Immature natural killer cell (primary cell): ENCODE measurements at regions not wholly inside any gene's neighbourhood (a gene's known extent, or its start where the extent isn't known, plus 50 kb on each side); places are given as distances from the start of the nearest gene placed in this dataset.
"Not testable (repeated sequence)": the region's sequence is repeated elsewhere in the genome, so short reads cannot be mapped to it uniquely, and the experiment has no call there.

Source experiments
- DNase-seq, 3 donors: peaks; one replicate each; pipeline ENCODE4 v3.0.0; 2022; ENCODE audit warnings: mixed read lengths in 1 of 3
- H3K27ac Mint-ChIP-seq, 6 donors: one replicate each; pipeline ENCODE4 v1.8.0; 2020; ENCODE audit warnings: mixed read lengths in 6 of 6, mild to moderate bottlenecking in 5 of 6, inconsistent platforms in 4 of 6, moderate library complexity in 3 of 6
- H3K27me3 Mint-ChIP-seq, 3 donors: one replicate each; pipeline ENCODE4 v1.8.0; 2020 to 2021; ENCODE audit warnings: low read depth in 3 of 3, mild to moderate bottlenecking in 3 of 3, mixed read lengths in 3 of 3, moderate library complexity in 3 of 3, inconsistent platforms in 1 of 3
- H3K36me3 Mint-ChIP-seq, 3 donors: one replicate each; pipeline ENCODE4 v1.8.0; 2020; ENCODE audit warnings: mixed read lengths in 3 of 3, inconsistent platforms in 2 of 3, mild to moderate bottlenecking in 2 of 3
- H3K4me1 Mint-ChIP-seq, 2 donors: one replicate each; pipeline ENCODE4 v1.8.0; 2020; ENCODE audit warnings: inconsistent platforms in 2 of 2, mild to moderate bottlenecking in 2 of 2, mixed read lengths in 2 of 2, moderate library complexity in 1 of 2
- H3K4me3 Mint-ChIP-seq, 5 donors: one replicate each; pipeline ENCODE4 v1.8.0; 2020; ENCODE audit warnings: mild to moderate bottlenecking in 5 of 5, mixed read lengths in 5 of 5, inconsistent platforms in 3 of 5, moderate library complexity in 3 of 5
- H3K9me3 Mint-ChIP-seq, 6 donors: one replicate each; pipeline ENCODE4 v1.8.0; 2020; ENCODE audit warnings: mild to moderate bottlenecking in 6 of 6, mixed read lengths in 6 of 6, inconsistent platforms in 4 of 6, moderate library complexity in 3 of 6

DNA sequence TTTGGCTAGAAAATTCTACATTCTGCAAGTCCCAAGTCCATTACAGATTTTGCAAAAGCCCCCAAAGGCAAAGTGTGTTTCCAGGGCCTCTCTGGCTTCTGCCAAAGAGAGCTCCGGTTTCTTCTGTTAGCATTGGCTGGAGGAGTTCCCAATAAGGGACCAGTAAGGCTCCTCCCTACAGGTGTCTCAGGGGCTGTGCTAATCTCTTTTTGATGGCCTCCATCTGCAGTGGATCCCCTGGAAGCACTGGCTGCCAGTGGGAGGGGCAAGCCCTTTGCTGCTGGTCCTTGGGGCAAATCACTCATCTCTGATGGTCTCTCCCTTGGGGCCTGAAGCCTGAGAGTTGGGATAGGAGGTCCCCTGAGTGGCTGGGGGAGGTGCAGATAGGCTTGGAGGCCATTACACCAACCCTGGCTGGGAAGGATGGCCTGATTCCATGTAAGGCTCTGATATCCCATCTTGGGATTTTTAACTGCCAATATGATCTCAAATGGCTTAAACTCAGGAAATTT lies 89.1 kb upstream of the USP24 start:
- no peak overlapping the region for H3K4me3 Mint-ChIP-seq
- no peaks in the 10 kb centered on the region for H3K9me3 Mint-ChIP-seq
- no peak for DNase-seq
- no peaks in the 10 kb centered on the region for H3K36me3 Mint-ChIP-seq
- no peaks in the 10 kb centered on the region for H3K4me1 Mint-ChIP-seq
- peaks cover 2 to 6% (median 2%) of the 10 kb centered on the region in 3 donors for H3K27me3 Mint-ChIP-seq
- H3K27ac Mint-ChIP-seq, result no peak overlapping the region

DNA sequence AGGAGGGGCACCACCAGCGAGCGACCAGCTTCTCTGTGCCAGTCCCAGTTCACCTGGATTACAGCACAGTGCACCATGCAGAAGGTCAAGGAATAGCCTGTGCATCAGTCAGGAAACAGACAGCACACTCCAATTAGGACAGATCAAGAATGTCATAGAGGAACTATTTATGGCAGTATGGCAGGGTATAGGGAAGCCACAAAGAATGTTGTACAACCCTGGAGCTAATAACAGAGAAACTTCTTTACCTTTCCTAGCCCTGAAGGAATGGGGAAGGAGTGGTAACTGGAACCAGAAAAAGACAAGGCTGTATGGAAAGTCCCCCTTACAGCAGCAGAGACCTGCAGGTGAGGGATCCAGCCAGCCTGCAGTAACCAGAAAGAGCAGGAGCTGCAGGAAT lies 87.8 kb upstream of the USP24 start:
- Mint-ChIP-seq H3K9me3 (no peaks in the 10 kb centered on the region), H3K4me1 (no peaks in the 10 kb centered on the region), H3K27ac (no peak overlapping the region), H3K36me3 (no peaks in the 10 kb centered on the region), H3K27me3 (peaks cover 0 to 9% (median 2%) of the 10 kb centered on the region in 3 donors), H3K4me3 (no peak overlapping the region)
- no peak for DNase-seq

DNA sequence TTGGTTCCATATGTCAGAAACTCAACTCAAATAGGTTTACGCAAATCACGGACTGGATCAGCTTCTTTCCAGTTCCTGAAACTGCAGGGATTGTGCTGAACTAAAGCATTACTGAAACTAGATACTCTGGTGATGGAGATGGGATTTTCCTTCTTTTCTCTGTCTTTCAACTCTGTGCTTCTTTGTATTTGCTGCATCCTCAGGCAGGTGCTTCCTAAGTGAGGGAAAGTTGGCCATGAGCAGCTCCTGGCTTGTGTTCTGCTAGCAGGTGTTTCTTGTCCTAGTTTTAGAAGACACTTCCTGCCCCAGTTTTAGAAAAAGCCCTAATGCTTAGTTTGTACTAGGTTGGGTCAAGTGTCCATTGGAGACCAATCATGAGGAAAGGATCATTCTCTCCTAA lies 86.7 kb upstream of the USP24 start:
- Mint-ChIP-seq H3K4me1 (no peaks in the 10 kb centered on the region), H3K36me3 (no peaks in the 10 kb centered on the region), H3K4me3 (no peak overlapping the region), H3K9me3 (peaks cover 0 to 2% (median 0%) of the 10 kb centered on the region in 6 donors), H3K27me3 (peaks cover 0 to 9% (median 2%) of the 10 kb centered on the region in 3 donors), H3K27ac (no peak overlapping the region)
- DNase-seq, result no peak

DNA sequence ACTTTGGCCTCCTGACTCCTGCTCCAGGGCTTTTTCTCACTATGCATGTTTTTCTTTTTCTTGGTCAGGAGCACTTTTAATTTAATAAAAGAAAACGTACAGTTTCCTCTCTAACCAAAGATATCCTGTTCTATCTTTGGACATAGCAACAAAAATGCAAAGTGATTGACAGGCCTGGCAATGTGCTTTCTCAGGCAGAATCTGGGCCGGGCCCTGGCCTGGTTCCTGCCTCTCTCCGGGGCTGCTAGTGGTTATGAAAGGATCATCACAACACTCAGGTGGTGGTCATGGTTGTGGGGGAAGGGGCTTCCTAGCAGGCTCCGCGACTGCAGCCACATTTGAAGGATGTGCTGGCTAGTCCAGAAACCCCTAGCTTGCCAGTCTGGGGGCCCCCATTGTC lies 85.8 kb upstream of the USP24 start:
- Mint-ChIP-seq H3K36me3 (no peaks in the 10 kb centered on the region), H3K27me3 (peaks cover 2 to 15% (median 5%) of the 10 kb centered on the region in 3 donors), H3K27ac (no peak overlapping the region), H3K4me1 (no peaks in the 10 kb centered on the region), H3K9me3 (peaks cover 0 to 2% (median 0%) of the 10 kb centered on the region in 6 donors), H3K4me3 (no peak overlapping the region)
- DNase-seq, result no peak

DNA sequence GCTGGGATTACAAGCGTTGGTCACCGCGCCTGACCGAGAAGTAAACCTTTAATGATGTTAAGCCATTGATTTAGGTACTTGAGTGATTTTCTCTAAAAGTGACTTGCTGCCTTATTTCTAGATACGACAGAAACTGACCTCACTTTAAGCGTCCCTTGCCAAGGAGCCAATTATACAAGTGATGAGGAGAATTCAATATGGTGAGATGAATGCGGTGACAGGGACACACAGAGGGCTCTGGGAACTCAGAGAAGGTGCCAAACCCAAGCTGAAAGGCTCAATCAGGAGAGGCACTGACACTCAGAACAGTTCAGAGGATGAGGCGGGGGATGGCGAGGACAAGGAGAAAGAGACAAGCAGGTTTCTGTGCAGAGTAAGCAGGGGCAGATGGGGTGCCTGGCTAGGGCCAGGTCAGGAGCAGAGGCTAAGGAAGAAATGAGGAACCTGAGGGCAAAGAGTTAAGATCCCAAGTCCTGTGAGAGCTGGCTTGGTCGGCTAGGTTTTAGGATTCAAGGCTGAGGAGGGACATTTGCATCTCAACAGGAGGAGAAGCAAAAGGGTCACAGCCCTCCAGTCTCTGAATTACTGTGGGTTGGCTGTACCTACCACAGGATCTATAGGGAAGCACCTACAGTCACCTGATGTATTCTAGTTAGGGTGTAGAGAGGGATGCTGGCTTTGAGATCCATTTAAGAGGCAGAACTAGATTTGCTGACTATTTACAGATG lies 83.2 kb upstream of the USP24 start:
- H3K9me3 Mint-ChIP-seq, result peaks cover 0 to 6% (median 1%) of the 10 kb centered on the region in 6 donors
- H3K27ac Mint-ChIP-seq, result no peak overlapping the region
- no peak for DNase-seq
- peaks cover 0 to 11% (median 10%) of the 10 kb centered on the region in 3 donors for H3K27me3 Mint-ChIP-seq
- H3K36me3 Mint-ChIP-seq, result peaks cover 0 to 4% (median 0%) of the 10 kb centered on the region in 3 donors
- no peaks in the 10 kb centered on the region for H3K4me1 Mint-ChIP-seq
- no peak overlapping the region for H3K4me3 Mint-ChIP-seq

DNA sequence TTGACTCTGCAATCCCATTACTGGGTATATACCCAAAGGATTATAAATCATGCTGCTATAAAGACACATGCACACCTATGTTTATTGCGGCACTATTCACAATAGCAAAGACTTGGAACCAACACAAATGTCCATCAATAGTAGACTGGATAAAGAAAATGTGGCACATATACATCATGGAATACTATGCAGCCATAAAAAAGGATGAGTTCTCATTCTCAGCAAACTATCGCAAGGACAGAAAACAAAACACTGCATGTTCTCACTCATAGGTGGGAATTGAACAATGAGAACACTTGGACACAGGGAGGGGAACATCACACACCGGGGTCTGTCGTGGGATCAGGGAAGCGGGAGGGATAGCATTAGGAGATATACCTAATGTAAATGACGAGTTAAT lies 81.1 kb upstream of the USP24 start:
- not testable (repeated sequence) for H3K36me3 Mint-ChIP-seq, H3K9me3 Mint-ChIP-seq, DNase-seq, H3K4me3 Mint-ChIP-seq, H3K27ac Mint-ChIP-seq, H3K4me1 Mint-ChIP-seq
- H3K27me3 Mint-ChIP-seq, result peaks cover 0 to 11% (median 10%) of the 10 kb centered on the region in 3 donors

DNA sequence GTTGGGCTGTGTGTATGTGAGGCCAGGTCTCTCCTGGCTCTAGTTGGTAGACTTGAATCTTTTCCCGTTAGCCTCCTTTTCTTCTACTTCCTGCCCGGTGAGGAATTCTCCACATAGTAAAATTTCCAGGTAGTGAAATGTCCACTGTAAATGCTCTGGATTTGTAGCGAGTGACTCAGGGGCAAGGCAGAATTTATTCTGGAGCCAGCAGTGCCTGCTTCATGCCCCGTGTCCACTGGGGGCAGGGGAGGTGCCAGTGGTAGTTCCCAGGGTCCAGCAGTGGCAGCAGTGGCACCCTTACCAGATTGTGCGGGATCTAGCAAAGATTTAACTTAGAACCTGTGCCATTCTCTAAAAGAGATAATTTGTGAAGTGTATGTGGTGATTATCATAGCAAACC lies 74.5 kb upstream of the USP24 start:
- Mint-ChIP-seq H3K36me3 (peaks cover 0 to 4% (median 0%) of the 10 kb centered on the region in 3 donors), H3K27me3 (peaks cover 0 to 5% (median 2%) of the 10 kb centered on the region in 3 donors), H3K4me1 (no peaks in the 10 kb centered on the region), H3K9me3 (no peaks in the 10 kb centered on the region), H3K27ac (no peak overlapping the region), H3K4me3 (no peak overlapping the region)
- DNase-seq, result no peak

DNA sequence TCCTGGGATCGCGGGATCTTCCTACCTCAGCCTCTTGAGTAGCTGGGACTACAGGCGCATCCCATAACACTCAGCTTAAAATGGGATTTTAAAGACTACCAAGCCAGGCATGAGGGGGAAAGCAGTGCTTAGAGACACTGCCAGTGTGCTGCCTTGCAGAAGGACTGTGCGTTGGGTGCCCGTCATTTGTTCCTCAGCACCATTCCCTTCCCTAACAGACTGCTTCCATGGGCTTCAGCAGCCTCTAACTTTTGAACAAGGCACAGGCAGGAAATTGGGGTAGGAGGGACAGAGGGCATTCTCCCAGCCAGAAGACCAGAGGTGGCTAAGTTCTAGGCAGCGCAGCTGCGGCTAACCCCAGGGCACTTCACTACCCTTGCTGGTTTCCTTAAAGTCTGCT lies 73.9 kb upstream of the USP24 start:
- Mint-ChIP-seq H3K27me3 (peaks cover 0 to 2% (median 0%) of the 10 kb centered on the region in 3 donors), H3K9me3 (no peaks in the 10 kb centered on the region), H3K36me3 (peaks cover 0 to 4% (median 0%) of the 10 kb centered on the region in 3 donors), H3K27ac (no peak overlapping the region), H3K4me1 (no peaks in the 10 kb centered on the region), H3K4me3 (no peak overlapping the region)
- no peak for DNase-seq

DNA sequence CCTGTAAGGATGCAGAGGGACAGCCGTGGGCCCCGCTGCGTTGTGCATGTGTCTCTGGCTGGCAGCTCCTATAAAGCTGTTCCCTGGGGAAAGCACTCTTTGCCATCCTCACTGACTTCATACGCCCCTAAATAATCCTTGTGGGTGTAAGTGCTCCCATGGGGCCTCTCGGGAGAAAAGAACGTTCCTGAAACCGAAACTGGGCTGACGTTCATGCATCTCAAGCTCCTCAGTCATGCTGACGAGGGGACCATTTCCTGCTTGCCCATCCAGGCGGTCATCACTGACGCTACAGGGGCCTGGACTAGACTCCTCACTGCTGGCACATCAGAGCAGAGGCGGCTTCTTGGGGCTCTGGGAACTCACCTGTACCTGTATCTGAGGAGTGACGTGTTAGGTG lies 73.1 kb upstream of the USP24 start:
- H3K27ac Mint-ChIP-seq, result no peak overlapping the region
- peaks cover 0 to 2% (median 1%) of the 10 kb centered on the region in 3 donors for H3K27me3 Mint-ChIP-seq
- H3K4me1 Mint-ChIP-seq, result no peaks in the 10 kb centered on the region
- H3K4me3 Mint-ChIP-seq, result no peak overlapping the region
- H3K9me3 Mint-ChIP-seq, result no peaks in the 10 kb centered on the region
- no peaks in the 10 kb centered on the region for H3K36me3 Mint-ChIP-seq
- no peak for DNase-seq

DNA sequence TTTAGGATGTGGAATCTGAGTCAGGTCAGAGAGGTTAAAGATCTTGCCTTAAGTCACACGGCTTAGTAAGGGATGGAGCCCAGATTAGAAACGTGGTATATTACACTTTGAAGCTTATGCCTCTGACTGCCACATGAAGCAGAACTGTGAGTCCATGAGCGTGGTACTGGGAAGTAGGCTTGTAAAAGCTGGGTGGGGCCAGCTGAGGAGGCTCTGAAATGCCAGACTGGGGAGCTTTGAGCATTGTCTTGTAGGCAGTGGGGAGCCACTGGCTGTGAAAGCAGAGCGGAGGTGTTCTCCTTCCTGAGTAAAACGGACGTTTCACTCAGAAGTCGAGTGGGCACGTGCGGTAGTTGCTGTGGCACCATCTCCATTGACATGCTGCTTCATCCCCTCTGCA lies 72.6 kb upstream of the USP24 start:
- Mint-ChIP-seq H3K27me3 (peaks cover 0 to 4% (median 2%) of the 10 kb centered on the region in 3 donors), H3K4me3 (no peak overlapping the region), H3K9me3 (no peaks in the 10 kb centered on the region), H3K4me1 (no peaks in the 10 kb centered on the region), H3K27ac (no peak overlapping the region), H3K36me3 (no peaks in the 10 kb centered on the region)
- no peak for DNase-seq

DNA sequence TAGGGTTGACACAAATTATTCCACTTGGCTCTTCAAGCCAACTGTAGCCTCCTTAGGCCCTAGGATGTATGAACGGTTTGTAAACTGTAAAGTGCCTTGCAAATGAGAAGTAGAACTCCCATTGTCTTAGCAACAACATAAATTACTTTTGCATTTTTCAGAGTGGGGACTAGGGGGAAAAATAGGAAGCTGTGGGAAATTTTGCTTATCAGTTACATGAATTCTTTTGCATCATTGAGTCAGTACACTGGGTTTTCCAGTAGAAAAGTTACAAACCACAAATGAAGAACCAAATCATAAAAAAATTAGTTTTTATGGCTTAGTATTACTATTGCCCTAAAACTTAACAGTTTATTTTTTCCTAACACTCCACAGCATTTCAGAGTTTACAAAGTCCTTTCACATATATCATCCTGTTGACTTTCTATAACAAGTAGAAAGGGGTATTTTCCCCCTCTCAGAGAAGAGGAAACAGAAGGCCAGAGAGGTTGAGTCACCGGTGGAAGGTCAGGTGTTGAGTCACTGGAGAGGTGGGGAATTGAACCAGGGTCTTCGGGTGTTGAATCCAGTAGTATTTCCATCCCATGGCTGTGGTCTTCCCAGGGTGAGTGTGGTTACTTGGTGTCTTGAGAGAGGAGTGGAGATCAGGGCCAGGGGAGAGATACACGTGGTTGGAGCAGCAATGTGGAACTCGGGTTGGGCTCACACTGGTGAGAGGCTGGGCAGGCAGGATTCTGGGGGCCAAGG lies 71.9 kb upstream of the USP24 start:
- H3K4me1 Mint-ChIP-seq, result no peaks in the 10 kb centered on the region
- H3K27ac Mint-ChIP-seq, result no peak overlapping the region
- no peaks in the 10 kb centered on the region for H3K9me3 Mint-ChIP-seq
- DNase-seq, result no peak
- H3K36me3 Mint-ChIP-seq, result no peaks in the 10 kb centered on the region
- H3K4me3 Mint-ChIP-seq, result no peak overlapping the region
- H3K27me3 Mint-ChIP-seq, result peaks cover 0 to 4% (median 2%) of the 10 kb centered on the region in 3 donors

DNA sequence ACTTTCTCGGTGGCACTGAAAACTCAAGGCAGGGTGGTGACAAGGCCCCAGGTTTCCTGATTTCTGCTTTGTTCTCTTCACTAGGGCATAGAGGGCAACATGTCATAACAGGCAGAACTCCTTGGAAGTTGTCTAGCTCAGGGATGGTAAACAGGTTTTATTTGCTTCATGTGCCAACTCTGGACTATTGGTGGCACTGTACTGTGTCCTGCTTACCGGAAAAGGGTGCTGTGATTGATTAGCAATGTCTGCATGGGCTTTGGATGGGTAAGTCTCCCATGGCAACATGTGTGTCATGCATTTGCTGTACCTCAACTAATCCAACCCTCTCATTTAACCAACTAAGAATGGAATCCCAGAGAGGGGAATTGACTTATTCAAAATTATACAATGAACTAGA lies 70.7 kb upstream of the USP24 start:
- no peak overlapping the region for H3K4me3 Mint-ChIP-seq
- DNase-seq, result no peak
- H3K36me3 Mint-ChIP-seq, result no peaks in the 10 kb centered on the region
- peaks cover 0 to 4% (median under 1%) of the 10 kb centered on the region in 3 donors for H3K27me3 Mint-ChIP-seq
- H3K9me3 Mint-ChIP-seq, result no peaks in the 10 kb centered on the region
- no peak overlapping the region for H3K27ac Mint-ChIP-seq
- no peaks in the 10 kb centered on the region for H3K4me1 Mint-ChIP-seq

DNA sequence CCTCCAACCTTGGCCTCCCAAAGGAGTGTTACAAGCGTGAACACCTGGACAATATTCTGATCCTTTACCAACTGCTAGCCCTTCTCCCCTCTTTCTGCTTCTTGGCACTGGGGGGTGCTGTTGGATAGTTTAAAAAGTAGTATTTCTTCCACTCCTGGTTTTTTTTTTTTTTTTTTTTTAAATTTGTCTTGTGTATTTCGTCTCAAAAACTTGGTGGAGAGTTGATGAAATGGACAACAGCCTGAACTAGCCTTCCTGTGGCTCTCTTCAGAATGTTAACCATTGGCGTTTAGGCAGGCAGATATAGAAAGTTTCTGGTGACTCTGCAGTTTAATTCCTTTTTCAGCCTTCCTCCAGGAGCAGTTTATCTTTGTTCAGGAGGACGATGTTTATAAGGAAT lies 69.7 kb upstream of the USP24 start:
- Mint-ChIP-seq H3K9me3 (no peaks in the 10 kb centered on the region), H3K36me3 (no peaks in the 10 kb centered on the region), H3K27ac (no peak overlapping the region), H3K4me3 (no peak overlapping the region), H3K4me1 (no peaks in the 10 kb centered on the region), H3K27me3 (peaks cover 0 to 4% (median 0%) of the 10 kb centered on the region in 3 donors)
- DNase-seq, result no peak

DNA sequence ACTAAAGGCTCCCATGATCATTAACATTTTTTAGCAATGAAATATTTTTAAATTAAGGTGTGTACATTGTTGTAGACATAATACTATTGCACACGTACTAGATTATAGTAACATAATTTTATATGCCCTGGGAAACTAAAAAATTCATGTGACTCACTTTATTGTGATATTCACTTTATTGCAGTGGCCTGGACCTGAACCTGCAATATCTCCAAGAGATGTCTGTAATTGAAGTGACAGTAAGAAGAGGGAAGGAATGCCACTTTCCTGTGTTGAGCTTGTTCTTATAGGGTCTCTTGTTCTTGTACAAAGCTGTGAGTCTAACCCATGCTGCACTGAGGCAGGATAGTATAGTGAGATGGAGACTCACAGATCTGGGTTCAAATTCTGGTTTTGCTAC lies 66.9 kb upstream of the USP24 start:
- H3K4me1 Mint-ChIP-seq, result peaks cover 7% of the 10 kb centered on the region in 2 donors
- peaks cover 0 to 7% (median 0%) of the 10 kb centered on the region in 3 donors for H3K27me3 Mint-ChIP-seq
- H3K36me3 Mint-ChIP-seq, result no peaks in the 10 kb centered on the region
- H3K4me3 Mint-ChIP-seq, result no peak overlapping the region
- no peak overlapping the region for H3K27ac Mint-ChIP-seq
- no peak for DNase-seq
- no peaks in the 10 kb centered on the region for H3K9me3 Mint-ChIP-seq
